HG03469 (cell line): ENCODE measurements at regions not wholly inside any gene's neighbourhood (a gene's known extent, or its start where the extent isn't known, plus 50 kb on each side); places are given as distances from the start of the nearest gene placed in this dataset.
"Not testable (repeated sequence)": the region's sequence is repeated elsewhere in the genome, so short reads cannot be mapped to it uniquely, and the experiment has no call there.

ENCODE experiments used
- ATAC-seq: cut with Tn5 transposase; IDR thresholded peaks from one replicate; pipeline ENCODE4 v1.9.1; 2021; ENCODE audit warnings: mild to moderate bottlenecking, moderate library complexity, moderate number of reproducible peaks; ENCODE audit not compliant: unreplicated experiment

GRCh38 chr2:87526258-87526657, 221.6 kb upstream of the PLGLB2 start:
- not testable (repeated sequence) for ATAC-seq

GRCh38 chr2:87531968-87532715, 215.7 kb upstream of the PLGLB2 start:
- ATAC-seq, result not testable (repeated sequence)

GRCh38 chr2:87533390-87534272, 214.3 kb upstream of the PLGLB2 start:
- ATAC-seq, result not testable (repeated sequence)

GRCh38 chr2:87534273-87534889, 213.5 kb upstream of the PLGLB2 start:
- ATAC-seq, result not testable (repeated sequence)

- ATAC-seq, result not testable (repeated sequence)
Measured at GRCh38 chr2:87536427-87536826, 211.5 kb upstream of the PLGLB2 start.

- not testable (repeated sequence) for ATAC-seq
Measured at GRCh38 chr2:87537251-87537671, 210.6 kb upstream of the PLGLB2 start.

GRCh38 chr2:87538268-87538667, 209.6 kb upstream of the PLGLB2 start:
- not testable (repeated sequence) for ATAC-seq

GRCh38 chr2:87539151-87539943, 208.5 kb upstream of the PLGLB2 start:
- ATAC-seq, result not testable (repeated sequence)

GRCh38 chr2:87540242-87540641, 207.6 kb upstream of the PLGLB2 start:
- ATAC-seq, result not testable (repeated sequence)

- ATAC-seq, result not testable (repeated sequence)
Measured at GRCh38 chr2:87542599-87543174, 205.2 kb upstream of the PLGLB2 start.

GRCh38 chr2:87543797-87544196, 204.1 kb upstream of the PLGLB2 start:
- not testable (repeated sequence) for ATAC-seq

GRCh38 chr2:87547106-87547505, 200.8 kb upstream of the PLGLB2 start:
- not testable (repeated sequence) for ATAC-seq

- not testable (repeated sequence) for ATAC-seq
Measured at GRCh38 chr2:87547966-87548365, 199.9 kb upstream of the PLGLB2 start.

- not testable (repeated sequence) for ATAC-seq
Measured at GRCh38 chr2:87548681-87549536, 199.0 kb upstream of the PLGLB2 start.

- ATAC-seq, result not testable (repeated sequence)
Measured at GRCh38 chr2:87549561-87550202, 198.2 kb upstream of the PLGLB2 start.

- ATAC-seq, result not testable (repeated sequence)
Measured at GRCh38 chr2:87554678-87555077, 193.2 kb upstream of the PLGLB2 start.

- not testable (repeated sequence) for ATAC-seq
Measured at GRCh38 chr2:87555082-87555481, 192.8 kb upstream of the PLGLB2 start.

GRCh38 chr2:87559001-87559400, 188.9 kb upstream of the PLGLB2 start:
- ATAC-seq, result not testable (repeated sequence)

GRCh38 chr2:87559735-87560134, 188.2 kb upstream of the PLGLB2 start:
- ATAC-seq, result not testable (repeated sequence)
